HG03439 (cell line): ENCODE measurements at regions not wholly inside any gene's neighbourhood (a gene's known extent, or its start where the extent isn't known, plus 50 kb on each side); places are given as distances from the start of the nearest gene placed in this dataset.

Experiments used
- ATAC-seq: cut with Tn5 transposase; IDR thresholded peaks from one replicate; pipeline ENCODE4 v1.9.1; 2021; ENCODE audit warnings: mild to moderate bottlenecking, moderate library complexity; ENCODE audit not compliant: unreplicated experiment

- ATAC-seq: no peak
Measured at GRCh38 chr9:19513671-19514275, 105.0 kb downstream of the ACER2 start.

- no peak for ATAC-seq
Measured at GRCh38 chr9:19512103-19512832, 103.5 kb downstream of the ACER2 start.

DNA sequence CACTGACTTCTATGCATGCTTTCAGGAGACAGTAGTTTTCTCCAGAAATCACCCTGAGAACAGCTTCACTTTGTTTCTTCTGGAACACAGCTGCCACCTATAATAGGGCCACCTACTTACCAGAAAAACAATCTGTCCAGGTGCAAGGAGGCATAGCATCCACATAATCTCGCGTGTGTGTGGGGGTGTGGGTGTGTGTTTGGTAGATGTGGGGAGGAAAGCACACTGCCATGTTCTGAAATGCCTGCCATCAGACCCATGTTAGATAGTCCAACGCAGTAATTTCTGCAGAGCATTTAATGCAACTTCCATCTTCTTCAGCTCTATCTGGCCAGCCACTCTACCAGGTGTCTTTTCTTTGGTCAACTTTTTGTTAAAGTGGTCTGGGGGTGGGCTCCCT lies 102.9 kb downstream of the ACER2 start:
- no peak for ATAC-seq

- no peak for ATAC-seq
Measured at GRCh38 chr9:19510907-19511306, 102.1 kb downstream of the ACER2 start.
